ENCODE measurements at regions not wholly inside any gene's neighbourhood (a gene's known extent, or its start where the extent isn't known, plus 50 kb on each side); places are given as distances from the start of the nearest gene placed in this dataset.

GRCh38 chr12:83196694-83197350, 510.1 kb downstream of the TMTC2 start:
- no peak overlapping the region for H3K14ac ChIP-seq (replicated peaks; ENCODE audit: low read depth, low read length)
- no peak overlapping the region for H4K91ac ChIP-seq (ENCODE audit: insufficient read depth, low read depth, low read length)
- no peak overlapping the region for H2BK120ac ChIP-seq (ENCODE audit: low read depth, low read length)
- H3K27ac ChIP-seq (ENCODE audit: insufficient read depth, low read length), result no peak overlapping the region
- dilution Hi-C loops (cut with HindIII; ENCODE audit: low sequenced_read_pairs, unreplicated experiment) (no loop called here), in situ Hi-C loops (cut with MboI; ENCODE audit: low sequenced_read_pairs) (no loop called here), intact Hi-C loops (cut with micrococcal nuclease) (no loop called here)
- H2BK15ac ChIP-seq (ENCODE audit: low read depth, low read length), result no peak overlapping the region
- no peak overlapping the region for H3K56ac ChIP-seq (ENCODE audit: extremely low read depth, insufficient read depth, low read length)
- H3K9me1 ChIP-seq (ENCODE audit: insufficient read depth, low read length), result no peaks in the 10 kb centered on the region
- H3K9me3 ChIP-seq (ENCODE audit: control insufficient read depth, insufficient read depth, low read length), result peaks cover 2% of the 10 kb centered on the region; the same call in 1 of the 2 replicates
- H3K27me3 ChIP-seq (ENCODE audit: control insufficient read depth, insufficient read depth, low read length), result no peaks in the 10 kb centered on the region
- H4K20me1 ChIP-seq (ENCODE audit: insufficient read depth, low read length), result no peaks in the 10 kb centered on the region
- no peak for DNase-seq
- H3K36me3 ChIP-seq (ENCODE audit: control insufficient read depth, insufficient read depth, low read length), result no peaks in the 10 kb centered on the region
- BruUV-seq (replicated peaks), result no TSS peak
- no peak overlapping the region for H3K4me2 ChIP-seq (ENCODE audit: low read depth, low read length)
- H2AFZ ChIP-seq (replicated peaks; ENCODE audit: low read length, poor library complexity), result no peak overlapping the region
- no peak overlapping the region for H2AK9ac ChIP-seq (replicated peaks; ENCODE audit: low read depth, low read length, poor library complexity)
- H3K4me1 ChIP-seq (ENCODE audit: control insufficient read depth, insufficient read depth, low read length), result no peaks in the 10 kb centered on the region
- no peak overlapping the region for H2AK5ac ChIP-seq (ENCODE audit: low read depth, low read length)
- POLR2A ChIA-PET (ENCODE audit: unreplicated experiment), result no interaction called here
- no peak overlapping the region for H2BK20ac ChIP-seq (ENCODE audit: low read depth, low read length)
- H3K4me3 ChIP-seq (ENCODE audit: insufficient read depth, low read depth, low read length), result no peak overlapping the region
- ATAC-seq (ENCODE audit: low read depth), result no peak
- no peak overlapping the region for H3K9ac ChIP-seq (ENCODE audit: low read depth, low read length)
- no peak overlapping the region for H3K23ac ChIP-seq (ENCODE audit: low read depth, low read length)
- TF ChIP-seq ELK1 (IDR thresholded peaks at IDR 0.05; ENCODE audit: borderline replicate concordance, low read depth, low read length) (no peak), POLR2A (IDR thresholded peaks at IDR 0.05; ENCODE audit: low read depth, low read length) (no peak), MXI1 (IDR thresholded peaks at IDR 0.05; ENCODE audit: borderline replicate concordance, low read depth, low read length) (no peak), USF2 (IDR thresholded peaks at IDR 0.05; ENCODE audit: low read depth, low read length) (no peak), NFE2L2 (IDR thresholded peaks at IDR 0.05; ENCODE audit: low read depth, low read length) (no peak), MAFK (IDR thresholded peaks at IDR 0.05; ENCODE audit: low read depth, low read length) (no peak), RCOR1 (IDR thresholded peaks at IDR 0.05; ENCODE audit: insufficient replicate concordance, low read length) (no peak), CHD1 (IDR thresholded peaks at IDR 0.05; ENCODE audit: low read depth, low read length) (no peak), RAD21 (IDR thresholded peaks at IDR 0.05; ENCODE audit: low read length) (no peak), RFX5 (IDR thresholded peaks at IDR 0.05; ENCODE audit: low read depth, low read length) (no peak), MAZ (IDR thresholded peaks at IDR 0.05; ENCODE audit: borderline replicate concordance, low read depth, low read length) (no peak), CEBPB (IDR thresholded peaks at IDR 0.05; ENCODE audit: low read depth, low read length) (no peak), FOS (IDR thresholded peaks at IDR 0.05; ENCODE audit: low read depth, low read length) (no peak), CTCF (conservative IDR thresholded peaks at IDR 0.05; ENCODE audit: low read depth, low read length) (no peak), SMC3 (IDR thresholded peaks at IDR 0.05; ENCODE audit: low read depth, low read length) (no peak)
- CTCF ChIA-PET, result interaction anchor here (0.6 kb wide), 1 partner anchor 429 kb away, joined by 3 read pairs; no protein-coding TSS in a partner anchor
- H4K5ac ChIP-seq (ENCODE audit: low read depth, low read length), result no peak overlapping the region
- WGBS, 2 experiments (ENCODE audit: extremely low coverage in 2 of 2, insufficient read length in 1 of 2), result no CpG with 5 or more reads among the region's 3 CpGs
- H2BK5ac ChIP-seq (ENCODE audit: low read depth, low read length, poor library complexity, severe bottlenecking), result no peak overlapping the region
- H3K18ac ChIP-seq (ENCODE audit: low read depth, low read length), result no peak overlapping the region
- H4K8ac ChIP-seq (ENCODE audit: low read depth in 2 of 2, low read length in 2 of 2), result no peak overlapping the region
- no peak overlapping the region for H3K4ac ChIP-seq (ENCODE audit: low read depth, low read length)
- no peaks in the 10 kb centered on the region for H3K79me1 ChIP-seq (ENCODE audit: low read depth in 1 of 2, low read length in 2 of 2)

Data from IMR-90 (cell line).